ENCODE measurements at regions not wholly inside any gene's neighbourhood (a gene's known extent, or its start where the extent isn't known, plus 50 kb on each side); places are given as distances from the start of the nearest gene placed in this dataset.

GRCh38 chr10:43763846-43764245, 115.2 kb upstream of the ZNF32 start:
- Histone ChIP-seq H3K27ac (ENCODE audit: low read length) (no peak overlapping the region), H2AFZ (ENCODE audit: low read length) (no peak overlapping the region), H3K9ac (ENCODE audit: low read length) (no peak overlapping the region), H3K27me3 (replicated peaks; ENCODE audit: insufficient read depth, low read length) (no peaks in the 10 kb centered on the region), H4K20me1 (ENCODE audit: insufficient read depth, low read length) (no peaks in the 10 kb centered on the region), H3K4me1 (ENCODE audit: low read length) (no peaks in the 10 kb centered on the region), H3K4me2 (ENCODE audit: low read depth, low read length) (no peak overlapping the region), H3K79me2 (ENCODE audit: low read length) (no peaks in the 10 kb centered on the region), H3K9me3 (replicated peaks; ENCODE audit: insufficient read depth, low read length) (no peaks in the 10 kb centered on the region), H3K36me3 (replicated peaks; ENCODE audit: insufficient read depth, low read length) (no peaks in the 10 kb centered on the region), H3K9me2 (replicated peaks; ENCODE audit: insufficient read depth, low read length) (no peaks in the 10 kb centered on the region), H3F3A (ENCODE audit: insufficient read depth, low read length) (no peaks in the 10 kb centered on the region), H3K4me3 (ENCODE audit: low read length) (no peak overlapping the region)
- no peak for TF ChIP-seq CTCF (IDR thresholded peaks at IDR 0.05; ENCODE audit: low read length)
- no peak for TF ChIP-seq EZH2 (optimal IDR thresholded peaks at IDR 0.05; ENCODE audit: low read depth, low read length)
- no peak for DNase-seq

- TF ChIP-seq CTCF (IDR thresholded peaks at IDR 0.05; ENCODE audit: low read length) (no peak), EZH2 (optimal IDR thresholded peaks at IDR 0.05; ENCODE audit: low read depth, low read length) (no peak), EZH2phosphoT487 (IDR thresholded peaks at IDR 0.05; ENCODE audit: low read length) (no peak)
- no peak overlapping the region for H3K4me2 ChIP-seq (ENCODE audit: low read depth, low read length)
Observed at GRCh38 chr10:43760514-43760913, 111.8 kb upstream of the ZNF32 start.

GRCh38 chr10:43759216-43759615, 110.5 kb upstream of the ZNF32 start:
- no peaks in the 10 kb centered on the region; the same call in 1 of the 2 replicates for H3K9me3 ChIP-seq (replicated peaks; ENCODE audit: insufficient read depth, low read length)
- no peak overlapping the region for H2AFZ ChIP-seq (ENCODE audit: low read length)
- H3K9me2 ChIP-seq (replicated peaks; ENCODE audit: insufficient read depth, low read length), result no peaks in the 10 kb centered on the region
- H3K36me3 ChIP-seq (replicated peaks; ENCODE audit: insufficient read depth, low read length), result no peaks in the 10 kb centered on the region
- no peak overlapping the region for H3K27ac ChIP-seq (ENCODE audit: low read length)
- DNase-seq, result no peak
- H3K9ac ChIP-seq (ENCODE audit: low read length), result no peak overlapping the region
- no peak overlapping the region for H3K4me3 ChIP-seq (ENCODE audit: low read length)
- H3K4me2 ChIP-seq (ENCODE audit: low read depth, low read length), result no peak overlapping the region
- no peak for TF ChIP-seq EZH2phosphoT487 (IDR thresholded peaks at IDR 0.05; ENCODE audit: low read length)
- TF ChIP-seq EZH2 (optimal IDR thresholded peaks at IDR 0.05; ENCODE audit: low read depth, low read length), result no peak
- TF ChIP-seq CTCF (IDR thresholded peaks at IDR 0.05; ENCODE audit: low read length), result no peak
- no peaks in the 10 kb centered on the region for H3F3A ChIP-seq (ENCODE audit: insufficient read depth, low read length)
- H3K79me2 ChIP-seq (ENCODE audit: low read length), result no peaks in the 10 kb centered on the region
- H3K4me1 ChIP-seq (ENCODE audit: low read length), result no peaks in the 10 kb centered on the region
- H3K27me3 ChIP-seq (replicated peaks; ENCODE audit: insufficient read depth, low read length), result no peaks in the 10 kb centered on the region
- H4K20me1 ChIP-seq (ENCODE audit: insufficient read depth, low read length), result no peaks in the 10 kb centered on the region

More at GRCh38 chr10:43760514-43760913, 111.8 kb upstream of the ZNF32 start:
- Histone ChIP-seq H3K9me3 (replicated peaks; ENCODE audit: insufficient read depth, low read length) (no peaks in the 10 kb centered on the region; the same call in 1 of the 2 replicates), H4K20me1 (ENCODE audit: insufficient read depth, low read length) (no peaks in the 10 kb centered on the region), H3K79me2 (ENCODE audit: low read length) (no peaks in the 10 kb centered on the region), H2AFZ (ENCODE audit: low read length) (no peak overlapping the region), H3K27me3 (replicated peaks; ENCODE audit: insufficient read depth, low read length) (no peaks in the 10 kb centered on the region), H3K9ac (ENCODE audit: low read length) (no peak overlapping the region), H3K27ac (ENCODE audit: low read length) (no peak overlapping the region), H3K9me2 (replicated peaks; ENCODE audit: insufficient read depth, low read length) (no peaks in the 10 kb centered on the region), H3K36me3 (replicated peaks; ENCODE audit: insufficient read depth, low read length) (no peaks in the 10 kb centered on the region), H3K4me3 (ENCODE audit: low read length) (no peak overlapping the region), H3K4me1 (ENCODE audit: low read length) (no peaks in the 10 kb centered on the region), H3F3A (ENCODE audit: insufficient read depth, low read length) (no peaks in the 10 kb centered on the region)
- DNase-seq, result no peak
